Neuronal stem cell (in vitro differentiated cells): ENCODE measurements at regions not wholly inside any gene's neighbourhood (a gene's known extent, or its start where the extent isn't known, plus 50 kb on each side); places are given as distances from the start of the nearest gene placed in this dataset.

ENCODE experiments used
- DNase-seq: peaks from one replicate; pipeline ENCODE4 v3.0.0-alpha.2; 2013; ENCODE audit warnings: low spot score
- H2AFZ ChIP-seq: one replicate; pipeline ENCODE4 v1.6.1; 2013; ENCODE audit warnings: mild to moderate bottlenecking, low read length, inconsistent platforms
- H2AK5ac ChIP-seq: 2 replicates; pipeline ENCODE4 v1.6.1; 2013; ENCODE audit warnings: low read depth, mild to moderate bottlenecking, inconsistent platforms, low read length, moderate library complexity, mixed read lengths
- H2BK120ac ChIP-seq: 2 replicates; pipeline ENCODE4 v1.6.1; 2013; ENCODE audit warnings: low read depth, mild to moderate bottlenecking, inconsistent platforms, low read length, moderate library complexity, mixed read lengths
- H2BK12ac ChIP-seq: one replicate; pipeline ENCODE4 v1.6.1; 2013; ENCODE audit warnings: low read length, inconsistent platforms
- H2BK15ac ChIP-seq: 2 replicates; pipeline ENCODE4 v1.6.1; 2013; ENCODE audit warnings: mild to moderate bottlenecking, low read length, inconsistent platforms, mixed read lengths
- H2BK5ac ChIP-seq: one replicate; pipeline ENCODE4 v1.6.1; 2013; ENCODE audit warnings: inconsistent platforms, mild to moderate bottlenecking, low read length, moderate library complexity
- H3K14ac ChIP-seq: one replicate; pipeline ENCODE4 v1.6.1; 2013; ENCODE audit warnings: low read length, inconsistent platforms
- H3K18ac ChIP-seq: 2 replicates; pipeline ENCODE4 v1.6.1; 2013; ENCODE audit warnings: low read length, inconsistent platforms
- H3K23ac ChIP-seq: 2 replicates; pipeline ENCODE4 v1.6.1; 2013; ENCODE audit warnings: low read depth, mild to moderate bottlenecking, mixed read lengths, low read length, inconsistent platforms; ENCODE audit not compliant: poor library complexity
- H3K27ac ChIP-seq: replicated peaks from 3 replicates; pipeline ENCODE4 v1.5.1; 2013; ENCODE audit warnings: low read length, inconsistent platforms
- H3K27me3 ChIP-seq, 3 experiments: 2 replicates each; pipeline ENCODE4 v1.6.1; 2013; ENCODE audit warnings: low read length in 3 of 3, mild to moderate bottlenecking in 2 of 3, inconsistent platforms in 1 of 3, low read depth in 1 of 3, mixed read lengths in 1 of 3, moderate library complexity in 1 of 3; ENCODE audit not compliant: control insufficient read depth in 3 of 3, insufficient read depth in 3 of 3
- H3K36me3 ChIP-seq, 2 donors: replicated peaks in 1 of 2; 2 replicates each; pipeline ENCODE4 v1.6.1; 2013; ENCODE audit warnings: low read length in 2 of 2; ENCODE audit not compliant: control insufficient read depth in 2 of 2, insufficient read depth in 2 of 2
- H3K4ac ChIP-seq: 2 replicates; pipeline ENCODE4 v1.6.1; 2013; ENCODE audit warnings: inconsistent platforms, mild to moderate bottlenecking, low read length, moderate library complexity
- H3K4me1 ChIP-seq, 2 donors: 1 replicate in 1 of 2; 2 replicates in 1 of 2; pipeline ENCODE4 v1.6.1; 2013; ENCODE audit warnings: low read length in 2 of 2, low read depth in 1 of 2; ENCODE audit not compliant: control insufficient read depth in 2 of 2, insufficient read depth in 1 of 2
- H3K4me2 ChIP-seq: one replicate; pipeline ENCODE4 v1.6.1; 2013; ENCODE audit warnings: mild to moderate bottlenecking, low read length, inconsistent platforms; ENCODE audit not compliant: insufficient read depth, poor library complexity, severe bottlenecking
- H3K4me3 ChIP-seq, 2 donors: 2 replicates each; pipeline ENCODE4 v1.5.1; 2013; ENCODE audit warnings: low read length in 2 of 2, mild to moderate bottlenecking in 2 of 2, inconsistent platforms in 1 of 2, moderate library complexity in 1 of 2
- H3K79me1 ChIP-seq: one replicate; pipeline ENCODE4 v1.6.1; 2013; ENCODE audit warnings: low read depth, mild to moderate bottlenecking, inconsistent platforms, low read length, moderate library complexity
- H3K9ac ChIP-seq: one replicate; pipeline ENCODE4 v1.6.1; 2013; ENCODE audit warnings: mild to moderate bottlenecking, low read depth, low read length, inconsistent platforms; ENCODE audit not compliant: poor library complexity
- H3K9me3 ChIP-seq, 2 donors: replicated peaks in 1 of 2; 2 replicates each; pipeline versions ENCODE3 to v1.6.1; 2013; ENCODE audit warnings: low read length in 2 of 2, mild to moderate bottlenecking in 2 of 2, inconsistent platforms in 1 of 2, low read depth in 1 of 2, mixed read lengths in 1 of 2, moderate library complexity in 1 of 2; ENCODE audit not compliant: control insufficient read depth in 2 of 2, insufficient read depth in 1 of 2
- H4K8ac ChIP-seq: one replicate; pipeline ENCODE4 v1.6.1; 2013; ENCODE audit warnings: low read depth, mild to moderate bottlenecking, inconsistent platforms, low read length, moderate library complexity
- H4K91ac ChIP-seq: one replicate; pipeline ENCODE4 v1.6.1; 2013; ENCODE audit warnings: low read length, low read depth, mild to moderate bottlenecking, inconsistent platforms; ENCODE audit not compliant: poor library complexity
- WGBS, 2 donors: extraction: QIAGEN DNeasy Blood & Tissue Kit; methylation state at CpG; one replicate each; pipeline ENCODE4 v1.1.7; 2013; ENCODE audit warnings: missing lambda C conversion rate in 2 of 2, mixed read lengths in 1 of 2; ENCODE audit not compliant: insufficient read length in 2 of 2, insufficient replicate concordance in 1 of 2; ENCODE audit errors: extremely low coverage in 2 of 2; 5-methylcytosine and 5-hydroxymethylcytosine counted together

DNA sequence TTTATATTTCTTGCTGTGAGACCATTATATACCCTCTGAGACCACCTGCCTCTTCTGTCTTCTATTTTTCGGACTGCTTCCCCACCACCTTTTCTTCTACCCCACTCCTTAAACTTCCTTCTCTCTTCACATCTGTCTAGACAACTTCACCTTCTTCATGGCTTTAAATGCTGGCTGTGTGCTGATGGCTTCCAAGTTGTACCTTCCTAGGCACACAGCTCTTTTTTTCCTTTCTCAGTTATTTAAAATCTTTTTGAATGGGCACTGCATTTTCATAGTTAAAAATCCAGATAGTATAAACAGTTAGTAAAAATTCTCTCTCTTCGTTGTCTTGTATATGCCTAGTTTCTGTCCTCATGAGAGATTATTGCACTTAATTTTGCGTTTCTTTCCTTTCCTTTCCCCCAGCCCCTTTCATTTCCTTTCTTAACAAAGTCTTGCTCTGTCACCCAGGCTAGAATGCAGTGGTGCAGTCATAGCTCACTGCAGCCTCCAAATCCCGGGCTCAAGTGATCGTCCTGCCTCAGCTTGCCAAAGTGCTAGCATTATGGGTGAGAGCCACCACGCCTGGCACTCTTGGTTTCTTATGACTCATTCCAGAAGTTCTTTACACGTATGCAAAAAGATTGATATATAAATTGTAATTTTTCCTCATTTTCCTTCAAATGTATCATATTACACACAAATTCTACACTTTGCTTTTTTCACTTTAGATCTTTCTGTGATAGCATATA, 114.3 kb downstream of the NPIPB5 start:
- Histone ChIP-seq H3K23ac (no peak overlapping the region), H3K36me3 (no peaks in the 10 kb centered on the region), H3K9ac (no peak overlapping the region), H3K14ac (no peak overlapping the region), H2BK120ac (no peak overlapping the region), H2AK5ac (no peak overlapping the region), H3K4me2 (no peak overlapping the region), H3K18ac (no peak overlapping the region), H2BK15ac (no peak overlapping the region), H2BK5ac (no peak overlapping the region), H3K9me3 (no peaks in the 10 kb centered on the region), H2BK12ac (no peak overlapping the region), H4K91ac (no peak overlapping the region), H3K27ac (no peak overlapping the region), H2AFZ (no peak overlapping the region), H3K79me1 (no peaks in the 10 kb centered on the region), H3K27me3 (peaks cover 0 to 11% (median 0%) of the 10 kb centered on the region in 3 experiments), H4K8ac (no peak overlapping the region), H3K4ac (no peak overlapping the region), H3K4me3 (no peak overlapping the region), H3K4me1 (no peaks in the 10 kb centered on the region)
- no CpG with 5 or more reads among the region's 7 CpGs for WGBS, 2 donors
- DNase-seq = no peak

DNA sequence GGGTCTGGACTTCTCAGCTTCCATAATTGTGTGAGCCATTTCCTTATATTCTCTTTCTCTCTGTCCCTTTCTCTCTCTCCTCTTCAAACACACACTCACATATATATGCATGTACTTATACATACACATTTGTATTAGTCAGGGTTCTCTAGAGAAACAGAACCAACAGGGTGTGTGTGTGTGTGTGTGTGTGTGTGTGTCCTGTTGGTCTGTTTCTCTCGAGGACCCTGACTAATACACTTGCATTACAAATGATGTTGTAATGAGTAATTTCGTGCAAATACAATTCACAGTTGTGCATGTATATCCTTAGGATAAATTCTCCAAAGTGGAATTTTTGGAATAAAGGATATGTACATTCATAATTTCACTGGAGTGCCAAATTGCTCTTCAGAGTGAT, 115.3 kb downstream of the NPIPB5 start:
- Histone ChIP-seq H3K4me3 (no peak overlapping the region), H2BK12ac (no peak overlapping the region), H2BK120ac (no peak overlapping the region), H4K91ac (no peak overlapping the region), H3K14ac (no peak overlapping the region), H4K8ac (no peak overlapping the region), H3K23ac (no peak overlapping the region), H3K4me1 (no peaks in the 10 kb centered on the region), H3K27ac (no peak overlapping the region), H3K9me3 (no peaks in the 10 kb centered on the region), H2AFZ (no peak overlapping the region), H2AK5ac (no peak overlapping the region), H3K27me3 (peaks cover 0 to 7% (median 0%) of the 10 kb centered on the region in 3 experiments), H3K9ac (no peak overlapping the region), H3K79me1 (no peaks in the 10 kb centered on the region), H2BK15ac (no peak overlapping the region), H2BK5ac (no peak overlapping the region), H3K18ac (no peak overlapping the region), H3K4ac (no peak overlapping the region), H3K4me2 (no peak overlapping the region), H3K36me3 (no peaks in the 10 kb centered on the region)
- no peak for DNase-seq
- WGBS, 2 donors = no CpG with 5 or more reads among the region's 2 CpGs

- no peaks in the 10 kb centered on the region for H3K36me3 ChIP-seq
- H3K27ac ChIP-seq = no peak overlapping the region
- H3K4me1 ChIP-seq = no peaks in the 10 kb centered on the region
- no peaks in the 10 kb centered on the region for H3K9me3 ChIP-seq
- DNase-seq = no peak
- H2AK5ac ChIP-seq = no peak overlapping the region
- H3K4me3 ChIP-seq = no peak overlapping the region
- no peak overlapping the region for H3K18ac ChIP-seq
- no peaks in the 10 kb centered on the region for H3K79me1 ChIP-seq
- H2BK120ac ChIP-seq = no peak overlapping the region
- H3K14ac ChIP-seq = no peak overlapping the region
- H3K4me2 ChIP-seq = no peak overlapping the region
- no peak overlapping the region for H3K9ac ChIP-seq
- peaks cover 0 to 5% (median 0%) of the 10 kb centered on the region in 3 experiments for H3K27me3 ChIP-seq
- H3K23ac ChIP-seq = no peak overlapping the region
- no peak overlapping the region for H3K4ac ChIP-seq
- H2AFZ ChIP-seq = no peak overlapping the region
- no peak overlapping the region for H2BK15ac ChIP-seq
- no peak overlapping the region for H2BK5ac ChIP-seq
- H4K91ac ChIP-seq = no peak overlapping the region
- no CpG with 5 or more reads among the region's 5 CpGs for WGBS, 2 donors
- H2BK12ac ChIP-seq = no peak overlapping the region
- H4K8ac ChIP-seq = no peak overlapping the region
Observed at GRCh38 chr16:22627043-22627442, 116.4 kb downstream of the NPIPB5 start.

DNA sequence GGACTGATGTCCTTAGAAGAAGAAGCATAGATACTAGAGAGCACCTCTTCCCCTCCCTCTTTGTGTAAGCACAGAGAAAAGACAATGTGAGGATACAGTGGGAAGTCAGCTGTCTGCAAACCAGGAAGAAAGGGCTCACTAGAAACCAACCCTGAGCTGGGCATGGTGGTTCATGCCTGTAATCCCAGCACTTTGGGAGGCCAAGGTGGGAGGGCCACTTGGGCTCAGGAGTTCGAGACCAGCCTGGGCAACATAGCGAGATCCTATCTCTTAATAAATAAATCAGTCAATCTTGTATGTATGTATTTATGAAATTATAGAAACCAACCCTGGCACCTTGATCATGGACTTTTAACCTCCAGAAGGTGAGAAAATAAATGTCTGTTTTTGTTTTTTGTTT, 118.3 kb downstream of the NPIPB5 start:
- peaks cover 0 to 5% (median 0%) of the 10 kb centered on the region in 3 experiments for H3K27me3 ChIP-seq
- H2BK5ac ChIP-seq = no peak overlapping the region
- H3K9me3 ChIP-seq = no peaks in the 10 kb centered on the region
- H3K18ac ChIP-seq = no peak overlapping the region
- no peak overlapping the region for H3K14ac ChIP-seq
- no peak overlapping the region for H2AFZ ChIP-seq
- H4K91ac ChIP-seq = no peak overlapping the region
- no peak overlapping the region for H2BK12ac ChIP-seq
- DNase-seq = no peak
- no peak overlapping the region for H2BK15ac ChIP-seq
- H3K79me1 ChIP-seq = no peaks in the 10 kb centered on the region
- H3K23ac ChIP-seq = no peak overlapping the region
- H3K4me1 ChIP-seq = no peaks in the 10 kb centered on the region
- no peak overlapping the region for H2AK5ac ChIP-seq
- H3K36me3 ChIP-seq = no peaks in the 10 kb centered on the region
- H3K9ac ChIP-seq = no peak overlapping the region
- no peak overlapping the region for H2BK120ac ChIP-seq
- no peak overlapping the region for H3K4me2 ChIP-seq
- no peak overlapping the region for H3K27ac ChIP-seq
- WGBS, 2 donors = no CpG with 5 or more reads among the region's 2 CpGs
- H3K4ac ChIP-seq = no peak overlapping the region
- no peak overlapping the region for H3K4me3 ChIP-seq
- H4K8ac ChIP-seq = no peak overlapping the region
